ENCODE measurements at regions not wholly inside any gene's neighbourhood (a gene's known extent, or its start where the extent isn't known, plus 50 kb on each side); places are given as distances from the start of the nearest gene placed in this dataset.

DNA sequence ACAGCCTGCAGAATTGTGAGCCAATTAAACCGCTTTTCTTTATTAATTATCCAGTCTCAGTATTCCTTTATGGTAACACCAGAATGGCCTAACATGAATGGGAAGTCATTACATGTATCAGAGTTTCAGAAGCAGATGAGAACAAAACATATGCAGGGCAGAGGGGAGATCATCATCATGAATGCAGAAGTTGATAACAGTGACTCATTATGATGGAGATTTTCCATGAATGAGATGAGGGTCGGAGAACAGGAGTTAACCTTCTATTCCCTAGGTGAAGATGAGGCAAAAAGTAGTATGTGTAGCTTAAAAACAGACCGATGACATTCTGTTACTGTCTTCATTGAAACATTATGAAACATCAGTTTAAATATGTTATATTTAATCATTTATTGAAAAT is 59.5 kb upstream of the PPM1B start:
- H3K27ac ChIP-seq, result no peak overlapping the region
- H3K27me3 ChIP-seq, result no peaks in the 10 kb centered on the region
- H3K9me3 ChIP-seq, result no peaks in the 10 kb centered on the region
- H3K36me3 ChIP-seq, result no peaks in the 10 kb centered on the region
- intact Hi-C loops (cut with DNase I), result no loop called here
- DNase-seq (no peak), ATAC-seq (no peak)
- H3K4me1 ChIP-seq, result no peaks in the 10 kb centered on the region
- TF ChIP-seq, protein P1, sequence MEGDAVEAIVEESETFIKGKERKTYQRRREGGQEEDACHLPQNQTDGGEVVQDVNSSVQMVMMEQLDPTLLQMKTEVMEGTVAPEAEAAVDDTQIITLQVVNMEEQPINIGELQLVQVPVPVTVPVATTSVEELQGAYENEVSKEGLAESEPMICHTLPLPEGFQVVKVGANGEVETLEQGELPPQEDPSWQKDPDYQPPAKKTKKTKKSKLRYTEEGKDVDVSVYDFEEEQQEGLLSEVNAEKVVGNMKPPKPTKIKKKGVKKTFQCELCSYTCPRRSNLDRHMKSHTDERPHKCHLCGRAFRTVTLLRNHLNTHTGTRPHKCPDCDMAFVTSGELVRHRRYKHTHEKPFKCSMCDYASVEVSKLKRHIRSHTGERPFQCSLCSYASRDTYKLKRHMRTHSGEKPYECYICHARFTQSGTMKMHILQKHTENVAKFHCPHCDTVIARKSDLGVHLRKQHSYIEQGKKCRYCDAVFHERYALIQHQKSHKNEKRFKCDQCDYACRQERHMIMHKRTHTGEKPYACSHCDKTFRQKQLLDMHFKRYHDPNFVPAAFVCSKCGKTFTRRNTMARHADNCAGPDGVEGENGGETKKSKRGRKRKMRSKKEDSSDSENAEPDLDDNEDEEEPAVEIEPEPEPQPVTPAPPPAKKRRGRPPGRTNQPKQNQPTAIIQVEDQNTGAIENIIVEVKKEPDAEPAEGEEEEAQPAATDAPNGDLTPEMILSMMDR (IDR thresholded peaks at IDR 0.05), result no peak
- H3K4me3 ChIP-seq, result no peak overlapping the region

DNA sequence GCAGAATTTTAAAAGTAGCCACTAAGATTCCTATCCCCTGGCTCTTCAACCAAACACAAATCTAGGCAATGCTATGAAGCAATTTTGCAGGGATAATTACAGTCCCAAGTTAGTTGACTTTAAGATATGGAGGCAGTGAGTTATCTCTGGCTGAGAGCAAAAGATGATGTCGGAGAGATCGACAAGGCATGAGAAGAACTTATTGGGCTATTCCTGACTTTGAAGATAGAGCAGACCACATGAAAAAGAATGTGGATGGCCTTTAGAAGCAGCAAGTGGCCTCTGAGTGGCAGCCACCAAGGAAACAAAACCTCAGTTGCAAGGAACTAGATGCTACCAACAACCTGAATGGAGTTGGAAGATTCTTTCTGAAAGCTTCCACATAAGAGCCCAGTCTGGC is 58.2 kb upstream of the PPM1B start:
- Histone ChIP-seq H3K4me3 (no peak overlapping the region), H3K9me3 (no peaks in the 10 kb centered on the region), H3K27ac (no peak overlapping the region), H3K27me3 (no peaks in the 10 kb centered on the region), H3K36me3 (no peaks in the 10 kb centered on the region), H3K4me1 (no peaks in the 10 kb centered on the region)
- DNase-seq, result no peak
- TF ChIP-seq, protein P1 (IDR thresholded peaks at IDR 0.05), result no peak
- intact Hi-C loops (cut with DNase I), result no loop called here
- no peak for ATAC-seq

DNA sequence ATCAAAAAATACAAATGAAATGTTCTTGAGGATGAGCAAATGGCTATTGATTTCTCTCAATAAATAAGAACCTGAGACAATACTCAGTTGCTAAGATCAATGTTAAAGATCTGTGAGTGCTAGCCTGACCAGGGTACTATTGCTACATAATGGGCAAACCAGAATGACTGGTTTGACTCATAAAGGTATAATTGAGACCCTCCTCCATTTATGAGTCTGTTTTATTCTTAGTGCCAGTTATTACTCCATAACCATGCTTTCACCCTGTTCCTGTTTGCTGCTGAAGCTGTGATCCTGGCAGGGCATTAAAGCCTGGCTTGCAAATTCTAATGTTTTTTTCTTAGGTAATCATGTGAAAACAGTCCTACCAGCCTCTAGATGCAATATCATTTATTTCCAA is 56.6 kb upstream of the PPM1B start:
- TF ChIP-seq, protein P1 (IDR thresholded peaks at IDR 0.05), result no peak
- intact Hi-C loops (cut with DNase I), result no loop called here
- no peak for ATAC-seq
- H3K27ac ChIP-seq, result no peak overlapping the region
- no peak overlapping the region for H3K4me3 ChIP-seq
- DNase-seq, result no peak
- no peaks in the 10 kb centered on the region for H3K4me1 ChIP-seq
- H3K9me3 ChIP-seq, result no peaks in the 10 kb centered on the region
- H3K27me3 ChIP-seq, result no peaks in the 10 kb centered on the region
- no peaks in the 10 kb centered on the region for H3K36me3 ChIP-seq

DNA sequence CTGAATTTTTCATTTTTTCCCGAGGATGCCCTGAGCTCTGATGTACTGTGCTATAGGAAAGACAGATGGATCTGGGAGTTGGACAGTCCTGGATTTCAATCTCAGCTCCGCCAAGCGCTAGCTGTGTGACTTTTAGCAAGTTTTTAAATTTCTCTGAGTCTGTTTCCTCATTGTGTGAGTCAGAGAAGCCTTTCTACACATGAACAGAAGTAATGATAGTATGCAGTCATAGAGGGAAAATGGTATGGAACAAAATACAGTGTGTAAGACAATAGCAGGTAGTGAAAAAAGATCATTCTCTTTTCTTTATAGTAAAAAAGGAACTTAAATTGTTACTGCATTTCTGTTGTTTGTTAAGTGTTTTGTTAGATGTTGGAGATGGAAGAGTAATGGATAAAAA is 52.4 kb upstream of the PPM1B start:
- Histone ChIP-seq H3K4me3 (no peak overlapping the region), H3K36me3 (no peaks in the 10 kb centered on the region), H3K4me1 (no peaks in the 10 kb centered on the region), H3K9me3 (no peaks in the 10 kb centered on the region), H3K27ac (no peak overlapping the region), H3K27me3 (no peaks in the 10 kb centered on the region)
- intact Hi-C loops (cut with DNase I), result no loop called here
- DNase-seq, result no peak
- TF ChIP-seq, protein P1 (IDR thresholded peaks at IDR 0.05), result no peak
- ATAC-seq, result no peak

DNA sequence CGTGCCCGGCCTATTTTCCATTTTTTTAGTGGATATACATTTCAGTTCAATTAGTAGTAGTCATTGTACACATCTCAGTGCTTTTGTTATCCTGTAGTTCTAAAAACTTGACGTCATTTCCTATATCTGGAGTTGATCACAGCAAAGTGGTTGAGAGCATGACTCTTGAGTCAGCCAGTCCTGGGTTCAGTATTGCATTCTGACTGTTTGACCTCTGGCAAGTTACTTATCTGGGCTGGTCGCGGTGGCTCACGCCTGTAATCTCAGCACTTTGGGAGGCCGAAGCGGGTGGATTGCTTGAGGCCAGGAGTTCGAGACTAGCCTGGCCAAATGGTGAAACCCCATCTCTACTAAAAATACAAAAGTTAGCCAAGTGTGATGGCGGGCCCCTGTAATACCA is 50.4 kb upstream of the PPM1B start:
- ATAC-seq (no peak), DNase-seq (no peak)
- TF ChIP-seq, protein P1 (IDR thresholded peaks at IDR 0.05), result no peak
- Histone ChIP-seq H3K9me3 (no peaks in the 10 kb centered on the region), H3K4me1 (no peaks in the 10 kb centered on the region), H3K36me3 (no peaks in the 10 kb centered on the region), H3K27me3 (no peaks in the 10 kb centered on the region), H3K27ac (no peak overlapping the region), H3K4me3 (no peak overlapping the region)
- intact Hi-C loops (cut with DNase I), result no loop called here

Data from upper lobe of right lung (tissue), 1 donor.